Hepatocyte (in vitro differentiated cells): ENCODE measurements at regions not wholly inside any gene's neighbourhood (a gene's known extent, or its start where the extent isn't known, plus 50 kb on each side); places are given as distances from the start of the nearest gene placed in this dataset.

Source experiments
- DNase-seq: peaks from one replicate; pipeline ENCODE4 v3.0.0-alpha.2; 2016; ENCODE audit warnings: low spot score
- H2AFZ ChIP-seq: fragments of 200-600 bp; sonication (generic); 2 replicates; pipeline ENCODE4 v1.6.0; 2016; ENCODE audit warnings: antibody characterized with exemption, mild to moderate bottlenecking
- H3K27ac ChIP-seq: fragments of 200-600 bp; sonication (generic); 2 replicates; pipeline ENCODE4 v1.5.1; 2016; ENCODE audit warnings: mild to moderate bottlenecking
- H3K27me3 ChIP-seq: fragments of 200-600 bp; sonication (generic); 2 replicates; pipeline ENCODE4 v1.6.1; 2016
- H3K36me3 ChIP-seq: fragments of 200-600 bp; sonication (generic); replicated peaks from 2 replicates; pipeline ENCODE4 v1.5.1; 2016; ENCODE audit warnings: low read depth; ENCODE audit not compliant: insufficient read depth
- H3K4me1 ChIP-seq: fragments of 200-600 bp; sonication (generic); 2 replicates; pipeline ENCODE4 v1.5.1; 2016; ENCODE audit warnings: mild to moderate bottlenecking, moderate library complexity; ENCODE audit not compliant: insufficient read depth
- H3K4me2 ChIP-seq: fragments of 200-600 bp; sonication (generic); 2 replicates; pipeline ENCODE4 v1.6.0; 2016
- H3K4me3 ChIP-seq: fragments of 200-600 bp; sonication (generic); 2 replicates; pipeline ENCODE4 v1.5.1; 2016; ENCODE audit warnings: mild to moderate bottlenecking
- H3K79me2 ChIP-seq: fragments of 200-600 bp; sonication (generic); 2 replicates; pipeline ENCODE4 v1.6.0; 2017; ENCODE audit warnings: mild to moderate bottlenecking
- H3K9me2 ChIP-seq: fragments of 200-600 bp; sonication (generic); replicated peaks from 2 replicates; pipeline ENCODE4 v1.6.0; 2017; ENCODE audit warnings: mild to moderate bottlenecking; ENCODE audit not compliant: insufficient read depth
- H3K9me3 ChIP-seq: fragments of 200-600 bp; sonication (generic); 2 replicates; pipeline ENCODE4 v1.5.1; 2016; ENCODE audit warnings: low read depth, mild to moderate bottlenecking
- H4K20me1 ChIP-seq: fragments of 200-600 bp; sonication (generic); 2 replicates; pipeline ENCODE4 v1.6.0; 2016; ENCODE audit warnings: mild to moderate bottlenecking; ENCODE audit not compliant: insufficient read depth, poor library complexity, severe bottlenecking
- CTCF ChIP-seq: fragments of 200-600 bp; sonication (generic); IDR thresholded peaks from 2 replicates; pipeline ENCODE4 v1.5.1; 2016; ENCODE audit warnings: antibody characterized with exemption, mild to moderate bottlenecking; ENCODE audit not compliant: poor library complexity
- EZH2 ChIP-seq: fragments of 200-600 bp; sonication (generic); IDR thresholded peaks from 2 replicates; pipeline ENCODE4 v1.6.1; 2016; ENCODE audit warnings: antibody characterized with exemption, mild to moderate bottlenecking, borderline replicate concordance
- EZH2phosphoT487 ChIP-seq: fragments of 200-600 bp; sonication (generic); IDR thresholded peaks from one replicate; pipeline ENCODE4 v1.6.1; 2018; ENCODE audit warnings: antibody characterized with exemption, mild to moderate bottlenecking, low read depth, moderate library complexity; ENCODE audit not compliant: unreplicated experiment, severe bottlenecking
- WGBS: methylation state at CpG from one replicate; pipeline ENCODE4 v1.1.6; 2016; ENCODE audit warnings: low lambda C conversion rate; ENCODE audit errors: missing lambda C conversion rate; 5-methylcytosine and 5-hydroxymethylcytosine counted together

- H3K4me3 ChIP-seq = no peak overlapping the region
- no peaks in the 10 kb centered on the region for H3K9me2 ChIP-seq
- TF ChIP-seq CTCF (no peak), EZH2phosphoT487 (no peak), EZH2 (no peak)
- H3K36me3 ChIP-seq = no peaks in the 10 kb centered on the region
- no peaks in the 10 kb centered on the region for H3K4me1 ChIP-seq
- WGBS = 19% methylated on average over 3 of the region's 3 CpGs
- H3K4me2 ChIP-seq = no peak overlapping the region
- H3K27me3 ChIP-seq = no peaks in the 10 kb centered on the region
- no peaks in the 10 kb centered on the region for H3K9me3 ChIP-seq
- H3K27ac ChIP-seq = no peak overlapping the region
- DNase-seq = no peak
- H4K20me1 ChIP-seq = no peaks in the 10 kb centered on the region
- H2AFZ ChIP-seq = no peak overlapping the region
- H3K79me2 ChIP-seq = no peaks in the 10 kb centered on the region
These were observed 375.8 kb upstream of the NXPH2 start for GRCh38 chr2:139155991-139156390.

GRCh38 chr2:139142252-139142880 lies 362.2 kb upstream of the NXPH2 start:
- H3K27me3 ChIP-seq = no peaks in the 10 kb centered on the region
- no peaks in the 10 kb centered on the region for H3K9me3 ChIP-seq
- H3K4me3 ChIP-seq = no peak overlapping the region
- peak; percentile 57 for DNase-seq
- H2AFZ ChIP-seq = no peak overlapping the region
- no peaks in the 10 kb centered on the region for H3K79me2 ChIP-seq
- H4K20me1 ChIP-seq = no peaks in the 10 kb centered on the region
- H3K4me1 ChIP-seq = no peaks in the 10 kb centered on the region
- no peak overlapping the region for H3K27ac ChIP-seq
- TF ChIP-seq EZH2 (no peak), EZH2phosphoT487 (no peak), CTCF (no peak)
- WGBS = 53% methylated on average over 2 of the region's 2 CpGs
- no peak overlapping the region for H3K4me2 ChIP-seq
- no peaks in the 10 kb centered on the region for H3K9me2 ChIP-seq
- no peaks in the 10 kb centered on the region for H3K36me3 ChIP-seq

- H3K36me3 ChIP-seq = no peaks in the 10 kb centered on the region
- TF ChIP-seq EZH2phosphoT487 (no peak), EZH2 (no peak)
- DNase-seq = no peak
- no peaks in the 10 kb centered on the region for H3K79me2 ChIP-seq
- no peaks in the 10 kb centered on the region for H3K4me1 ChIP-seq
- no peak overlapping the region for H3K27ac ChIP-seq
- H3K4me3 ChIP-seq = no peak overlapping the region
- H3K9me3 ChIP-seq = no peaks in the 10 kb centered on the region
- H3K4me2 ChIP-seq = no peak overlapping the region
- H3K27me3 ChIP-seq = no peaks in the 10 kb centered on the region
- H3K9me2 ChIP-seq = no peaks in the 10 kb centered on the region
- no peak overlapping the region for H2AFZ ChIP-seq
- H4K20me1 ChIP-seq = no peaks in the 10 kb centered on the region
These were observed 344.1 kb upstream of the NXPH2 start for GRCh38 chr2:139124271-139124670.

GRCh38 chr2:139123795-139124194 lies 343.6 kb upstream of the NXPH2 start:
- no peak overlapping the region for H3K4me3 ChIP-seq
- H3K9me3 ChIP-seq = no peaks in the 10 kb centered on the region
- no peak overlapping the region for H2AFZ ChIP-seq
- 85% methylated on average over 1 of the region's 1 CpG for WGBS
- no peak overlapping the region for H3K27ac ChIP-seq
- H3K79me2 ChIP-seq = no peaks in the 10 kb centered on the region
- H3K4me2 ChIP-seq = no peak overlapping the region
- H3K9me2 ChIP-seq = no peaks in the 10 kb centered on the region
- no peaks in the 10 kb centered on the region for H3K27me3 ChIP-seq
- H3K4me1 ChIP-seq = no peaks in the 10 kb centered on the region
- no peak for DNase-seq
- H3K36me3 ChIP-seq = no peaks in the 10 kb centered on the region
- TF ChIP-seq CTCF (no peak), EZH2 (no peak), EZH2phosphoT487 (no peak)
- H4K20me1 ChIP-seq = no peaks in the 10 kb centered on the region
